SK-N-SH (cell line): ENCODE measurements at regions not wholly inside any gene's neighbourhood (a gene's known extent, or its start where the extent isn't known, plus 50 kb on each side); places are given as distances from the start of the nearest gene placed in this dataset.

Experiments
- CTCF ChIA-PET: fragments of 300-600, 350-600 bp; formaldehyde crosslinking; extraction: SDS; loops from one replicate; lab custom pipeline; 2021; lab: Yijun Ruan, JAX
- POLR2A ChIA-PET: fragments of 350-600 bp; sonication (Branson Sonifier 250); formaldehyde crosslinking; extraction: SDS; loops from one replicate; lab custom pipeline; 2020; ENCODE audit warnings: antibody characterized with exemption, inconsistent platforms; lab: Yijun Ruan, JAX
- DNase-seq: peaks from one replicate; pipeline ENCODE4 v3.0.0; 2012
- H2AFZ ChIP-seq: fragments of 200-600 bp; sonication (generic); 2 replicates; pipeline ENCODE4 v1.8.1; 2016; ENCODE audit warnings: antibody characterized with exemption, mild to moderate bottlenecking, low read depth
- H3F3A ChIP-seq: fragments of 200-600 bp; sonication (generic); replicated peaks from 2 replicates; pipeline ENCODE3; 2016; ENCODE audit warnings: antibody characterized with exemption, mild to moderate bottlenecking; ENCODE audit not compliant: insufficient read depth
- H3K27ac ChIP-seq, 2 experiments: fragments of 200-500 bp in 1 of 2; fragments of 200-600 bp in 1 of 2; sonication (Bioruptor generic) in 1 of 2; sonication (generic), shearing (Covaris generic) in 1 of 2; 2 replicates each; pipeline versions ENCODE4 v1.5.1 to v1.6.1; 2014 to 2016; ENCODE audit warnings: low read depth in 2 of 2, inconsistent platforms in 1 of 2, low read length in 1 of 2, mild to moderate bottlenecking in 1 of 2, mixed read lengths in 1 of 2
- H3K27me3 ChIP-seq: fragments of 200-600 bp; sonication (generic), shearing (Covaris generic); 2 replicates; pipeline ENCODE4 v1.6.1; 2016; ENCODE audit warnings: mixed run types; ENCODE audit not compliant: insufficient read depth
- H3K36me3 ChIP-seq, 2 experiments: fragments of 200-500 bp in 1 of 2; fragments of 200-600 bp in 1 of 2; sonication (Bioruptor generic) in 1 of 2; sonication (generic) in 1 of 2; replicated peaks in 1 of 2; 2 replicates each; pipeline versions ENCODE3 to v1.5.1; 2014 to 2016; ENCODE audit warnings: low read length in 1 of 2, mild to moderate bottlenecking in 1 of 2; ENCODE audit not compliant: insufficient read depth in 2 of 2, control insufficient read depth in 1 of 2
- H3K4me1 ChIP-seq, 2 experiments: fragments of 200-500 bp in 1 of 2; fragments of 200-600 bp in 1 of 2; sonication (Bioruptor generic) in 1 of 2; sonication (generic), shearing (Covaris generic) in 1 of 2; 2 replicates each; pipeline versions ENCODE4 v1.5.1 to v1.6.1; 2014 to 2016; ENCODE audit warnings: low read depth in 1 of 2, low read length in 1 of 2, mixed run types in 1 of 2; ENCODE audit not compliant: insufficient read depth in 2 of 2, control insufficient read depth in 1 of 2
- H3K4me2 ChIP-seq: fragments of 200-600 bp; sonication (generic), shearing (Covaris generic); 2 replicates; pipeline ENCODE4 v1.6.1; 2017; ENCODE audit warnings: mixed run types
- H3K4me3 ChIP-seq, 2 experiments: fragments of 200-500 bp in 1 of 2; fragments of 200-600 bp in 1 of 2; sonication (Bioruptor generic) in 1 of 2; sonication (generic), shearing (Covaris generic) in 1 of 2; 2 replicates each; pipeline versions ENCODE4 v1.5.1 to v1.8.1; 2014 to 2016; ENCODE audit warnings: low read depth in 2 of 2, inconsistent platforms in 1 of 2, low read length in 1 of 2, mild to moderate bottlenecking in 1 of 2, mixed read lengths in 1 of 2, moderate library complexity in 1 of 2
- H3K79me2 ChIP-seq: fragments of 200-600 bp; sonication (generic); 2 replicates; pipeline ENCODE4 v1.8.1; 2017; ENCODE audit warnings: mild to moderate bottlenecking; ENCODE audit not compliant: insufficient read depth
- H3K9ac ChIP-seq: fragments of 200-600 bp; sonication (generic); 2 replicates; pipeline ENCODE4 v1.6.1; 2017; ENCODE audit warnings: mixed run types
- H3K9me2 ChIP-seq: fragments of 200-600 bp; sonication (generic); 2 replicates; pipeline ENCODE4 v1.6.1; 2017; ENCODE audit warnings: mixed run types
- H3K9me3 ChIP-seq: fragments of 200-600 bp; sonication (generic); 2 replicates; pipeline ENCODE4 v1.6.1; 2017; ENCODE audit warnings: mixed run types, mild to moderate bottlenecking, moderate library complexity
- H4K20me1 ChIP-seq: fragments of 200-600 bp; sonication (generic); 2 replicates; pipeline ENCODE4 v1.6.1; 2017; ENCODE audit warnings: mild to moderate bottlenecking, mixed run types; ENCODE audit not compliant: insufficient read depth
- CHD2 ChIP-seq: fragments of 150-350 bp; IDR thresholded peaks from 2 replicates; pipeline ENCODE4 v1.6.1; 2018; ENCODE audit warnings: low read length; ENCODE audit not compliant: partially characterized antibody
- EP300 ChIP-seq, 2 experiments: IDR thresholded peaks; 2 replicates each; pipeline versions ENCODE4 v1.4.0 to v1.6.1; 2012; ENCODE audit warnings: borderline replicate concordance in 1 of 2, low read depth in 1 of 2, low read length in 1 of 2
- GABPA ChIP-seq: IDR thresholded peaks from 2 replicates; pipeline ENCODE4 v1.4.0; 2012; ENCODE audit warnings: low read depth, mild to moderate bottlenecking
- GATA2 ChIP-seq: sonication (generic); formaldehyde crosslinking; IDR thresholded peaks from 2 replicates; pipeline ENCODE4 v1.5.0; 2020; ENCODE audit warnings: mild to moderate bottlenecking, missing genetic modification reagents
- JUND ChIP-seq: IDR thresholded peaks from 2 replicates; pipeline ENCODE4 v1.4.0; 2012
- MEF2A ChIP-seq: IDR thresholded peaks from 2 replicates; pipeline ENCODE4 v1.4.0; 2012; ENCODE audit warnings: low read depth, borderline replicate concordance
- MXI1 ChIP-seq: IDR thresholded peaks from 2 replicates; pipeline ENCODE4 v1.6.1; 2012; ENCODE audit warnings: mild to moderate bottlenecking, low read depth, low read length, improper control_type of control experiment
- NFIC ChIP-seq: IDR thresholded peaks from 2 replicates; pipeline ENCODE4 v1.4.0; 2012; ENCODE audit warnings: borderline replicate concordance
- POLR2AphosphoS5 ChIP-seq: IDR thresholded peaks from 2 replicates; pipeline ENCODE4 v1.6.1; 2012; ENCODE audit warnings: low read depth, low read length
- RAD21 ChIP-seq: IDR thresholded peaks from 2 replicates; pipeline ENCODE4 v1.6.1; 2012; ENCODE audit warnings: mild to moderate bottlenecking, low read length
- RFX5 ChIP-seq: IDR thresholded peaks from 2 replicates; pipeline ENCODE4 v1.6.1; 2012; ENCODE audit warnings: mild to moderate bottlenecking, improper control_type of control experiment, low read length
- SIN3A ChIP-seq: IDR thresholded peaks from 2 replicates; pipeline ENCODE4 v1.6.1; 2012; ENCODE audit warnings: low read depth, mild to moderate bottlenecking, low read length, moderate library complexity, borderline replicate concordance
- TAF1 ChIP-seq: IDR thresholded peaks from 2 replicates; pipeline ENCODE4 v1.6.1; 2012; ENCODE audit warnings: low read depth, mild to moderate bottlenecking, low read length, moderate library complexity, borderline replicate concordance
- TEAD4 ChIP-seq: IDR thresholded peaks from 2 replicates; pipeline ENCODE4 v1.4.0; 2012; ENCODE audit warnings: mild to moderate bottlenecking, borderline replicate concordance; ENCODE audit not compliant: insufficient read depth
- YY1 ChIP-seq: IDR thresholded peaks from 2 replicates; pipeline ENCODE4 v1.4.0; 2012; ENCODE audit warnings: low read depth, mild to moderate bottlenecking
- WGBS: methylation state at CpG from one replicate; pipeline ENCODE4 v1.1.6; 2017; ENCODE audit warnings: low lambda C conversion rate; 5-methylcytosine and 5-hydroxymethylcytosine counted together
- TF ChIP-seq, protein P1 (sequence below): IDR thresholded peaks from 2 replicates; pipeline ENCODE4 v1.4.0; 2012; ENCODE audit warnings: low read depth, borderline replicate concordance
- TF ChIP-seq, protein P2 (sequence below): IDR thresholded peaks from 2 replicates; pipeline ENCODE4 v1.4.0; 2012; ENCODE audit warnings: low read depth, borderline replicate concordance
- TF ChIP-seq, protein P3 (sequence below): fragments of 150-350 bp; IDR thresholded peaks from 2 replicates; pipeline ENCODE4 v1.6.1; 2017; ENCODE audit warnings: antibody characterized with exemption, low read length, low read depth, borderline replicate concordance
- TF ChIP-seq, protein P4 (sequence below): fragments of 200-600 bp; sonication (generic); IDR thresholded peaks from 2 replicates; pipeline ENCODE4 v1.6.1; 2017; ENCODE audit warnings: antibody characterized with exemption, mild to moderate bottlenecking, moderate library complexity

DNA sequence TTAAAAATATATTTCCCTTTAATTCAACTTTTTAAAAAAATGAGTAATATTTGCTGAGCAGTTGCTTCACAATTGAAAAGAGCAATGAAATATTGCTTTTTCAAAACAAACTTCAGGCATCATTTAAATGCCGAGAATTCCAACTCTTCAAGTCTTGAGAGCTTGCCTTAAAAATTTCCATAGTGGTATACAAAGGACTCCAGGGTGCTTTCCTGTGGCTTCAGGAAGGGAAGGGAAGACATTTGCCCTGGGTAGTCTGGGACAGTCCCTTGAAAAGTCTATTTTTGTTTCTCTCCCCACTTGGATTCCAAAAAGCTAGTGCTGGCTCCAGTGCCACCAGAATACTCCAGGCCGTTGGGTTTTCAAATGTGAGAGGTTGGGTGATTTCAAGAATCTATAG lies 71.7 kb downstream of the HYCC1 start:
- 7% methylated on average over 2 of the region's 2 CpGs for WGBS
- POLR2A ChIA-PET = no interaction called here

DNA sequence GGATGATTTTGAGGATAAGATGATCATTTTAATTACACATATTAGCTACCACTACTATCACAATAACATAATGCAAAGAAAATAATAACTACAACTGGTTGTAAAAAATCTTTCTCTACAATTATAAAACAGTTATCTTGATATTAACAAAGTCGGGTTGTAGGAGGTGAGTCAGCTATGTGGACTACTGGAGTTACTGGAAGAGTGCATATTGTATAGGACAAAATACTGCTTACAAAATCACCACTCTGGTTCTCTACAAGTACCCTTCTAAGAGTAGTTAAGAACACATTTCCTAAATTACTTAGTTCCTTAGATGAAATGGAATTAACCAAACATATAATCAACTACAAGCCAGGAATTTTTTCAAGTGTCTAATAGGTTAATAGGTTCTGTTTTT lies 74.1 kb downstream of the HYCC1 start:
- H3K36me3 ChIP-seq = no peaks in the 10 kb centered on the region
- H4K20me1 ChIP-seq = no peaks in the 10 kb centered on the region
- POLR2A ChIA-PET = no interaction called here
- no peaks in the 10 kb centered on the region; a peak in 1 of 4 replicates for H3K4me1 ChIP-seq
- H3F3A ChIP-seq = no peaks in the 10 kb centered on the region
- H3K79me2 ChIP-seq = no peaks in the 10 kb centered on the region
- CTCF ChIA-PET = interaction anchor here (1.7 kb wide), 1 partner anchor 115 kb away, joined by 4 read pairs; no protein-coding TSS in a partner anchor
- H3K4me3 ChIP-seq = no peak overlapping the region
- H2AFZ ChIP-seq = no peak overlapping the region
- H3K9ac ChIP-seq = no peak overlapping the region
- H3K27ac ChIP-seq = no peak overlapping the region
- WGBS = 8% methylated on average over 1 of the region's 1 CpG
- H3K9me3 ChIP-seq = no peaks in the 10 kb centered on the region
- DNase-seq = no peak
- peaks cover 7% of the 10 kb centered on the region; the same call in 1 of the 2 replicates for H3K27me3 ChIP-seq
- no peak for TF ChIP-seq RFX5
- TF ChIP-seq, protein P1, sequence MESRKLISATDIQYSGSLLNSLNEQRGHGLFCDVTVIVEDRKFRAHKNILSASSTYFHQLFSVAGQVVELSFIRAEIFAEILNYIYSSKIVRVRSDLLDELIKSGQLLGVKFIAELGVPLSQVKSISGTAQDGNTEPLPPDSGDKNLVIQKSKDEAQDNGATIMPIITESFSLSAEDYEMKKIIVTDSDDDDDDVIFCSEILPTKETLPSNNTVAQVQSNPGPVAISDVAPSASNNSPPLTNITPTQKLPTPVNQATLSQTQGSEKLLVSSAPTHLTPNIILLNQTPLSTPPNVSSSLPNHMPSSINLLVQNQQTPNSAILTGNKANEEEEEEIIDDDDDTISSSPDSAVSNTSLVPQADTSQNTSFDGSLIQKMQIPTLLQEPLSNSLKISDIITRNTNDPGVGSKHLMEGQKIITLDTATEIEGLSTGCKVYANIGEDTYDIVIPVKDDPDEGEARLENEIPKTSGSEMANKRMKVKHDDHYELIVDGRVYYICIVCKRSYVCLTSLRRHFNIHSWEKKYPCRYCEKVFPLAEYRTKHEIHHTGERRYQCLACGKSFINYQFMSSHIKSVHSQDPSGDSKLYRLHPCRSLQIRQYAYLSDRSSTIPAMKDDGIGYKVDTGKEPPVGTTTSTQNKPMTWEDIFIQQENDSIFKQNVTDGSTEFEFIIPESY = no peak
- no peak for TF ChIP-seq EP300 (IDR thresholded peaks at IDR 0.05; ENCODE audit: borderline replicate concordance in 1 of 2, low read depth in 1 of 2, low read length in 1 of 2)
- TF ChIP-seq NFIC = no peak
- no peak for TF ChIP-seq CHD2
- TF ChIP-seq, protein P2, sequence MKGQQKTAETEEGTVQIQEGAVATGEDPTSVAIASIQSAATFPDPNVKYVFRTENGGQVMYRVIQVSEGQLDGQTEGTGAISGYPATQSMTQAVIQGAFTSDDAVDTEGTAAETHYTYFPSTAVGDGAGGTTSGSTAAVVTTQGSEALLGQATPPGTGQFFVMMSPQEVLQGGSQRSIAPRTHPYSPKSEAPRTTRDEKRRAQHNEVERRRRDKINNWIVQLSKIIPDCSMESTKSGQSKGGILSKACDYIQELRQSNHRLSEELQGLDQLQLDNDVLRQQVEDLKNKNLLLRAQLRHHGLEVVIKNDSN = no peak
- TF ChIP-seq JUND = no peak
- no peak for TF ChIP-seq GATA2 (CRISPR knock-in tag)
- TF ChIP-seq, protein P3, sequence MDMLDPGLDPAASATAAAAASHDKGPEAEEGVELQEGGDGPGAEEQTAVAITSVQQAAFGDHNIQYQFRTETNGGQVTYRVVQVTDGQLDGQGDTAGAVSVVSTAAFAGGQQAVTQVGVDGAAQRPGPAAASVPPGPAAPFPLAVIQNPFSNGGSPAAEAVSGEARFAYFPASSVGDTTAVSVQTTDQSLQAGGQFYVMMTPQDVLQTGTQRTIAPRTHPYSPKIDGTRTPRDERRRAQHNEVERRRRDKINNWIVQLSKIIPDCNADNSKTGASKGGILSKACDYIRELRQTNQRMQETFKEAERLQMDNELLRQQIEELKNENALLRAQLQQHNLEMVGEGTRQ = no peak
- no peak for TF ChIP-seq RAD21
- no peak for TF ChIP-seq SIN3A
- no peak for TF ChIP-seq TAF1
- TF ChIP-seq YY1 = no peak
- TF ChIP-seq POLR2AphosphoS5 = no peak
- no peak overlapping the region for H3K4me2 ChIP-seq
- H3K9me2 ChIP-seq = no peaks in the 10 kb centered on the region

More for the DNA sequence above, 71.7 kb downstream of the HYCC1 start:
- Histone ChIP-seq H3K9me3 (no peaks in the 10 kb centered on the region), H2AFZ (no peak overlapping the region), H3K27me3 (no peaks in the 10 kb centered on the region; the same call in 1 of the 2 replicates), H3K4me1 (no peaks in the 10 kb centered on the region; a peak in 1 of 4 replicates), H3K27ac (no peak overlapping the region), H3K4me3 (no peak overlapping the region), H3F3A (no peaks in the 10 kb centered on the region), H3K79me2 (no peaks in the 10 kb centered on the region), H3K36me3 (no peaks in the 10 kb centered on the region), H3K9me2 (no peaks in the 10 kb centered on the region), H4K20me1 (no peaks in the 10 kb centered on the region), H3K4me2 (no peak overlapping the region), H3K9ac (no peak overlapping the region)
- TF ChIP-seq, protein P2 = no peak
- TF ChIP-seq MXI1 (no peak), CHD2 (no peak), EP300 (IDR thresholded peaks at IDR 0.05; ENCODE audit: borderline replicate concordance in 1 of 2, low read depth in 1 of 2, low read length in 1 of 2) (no peak), TEAD4 (no peak), RAD21 (no peak), MEF2A (no peak), JUND (no peak), GABPA (no peak)
- TF ChIP-seq, protein P4, sequence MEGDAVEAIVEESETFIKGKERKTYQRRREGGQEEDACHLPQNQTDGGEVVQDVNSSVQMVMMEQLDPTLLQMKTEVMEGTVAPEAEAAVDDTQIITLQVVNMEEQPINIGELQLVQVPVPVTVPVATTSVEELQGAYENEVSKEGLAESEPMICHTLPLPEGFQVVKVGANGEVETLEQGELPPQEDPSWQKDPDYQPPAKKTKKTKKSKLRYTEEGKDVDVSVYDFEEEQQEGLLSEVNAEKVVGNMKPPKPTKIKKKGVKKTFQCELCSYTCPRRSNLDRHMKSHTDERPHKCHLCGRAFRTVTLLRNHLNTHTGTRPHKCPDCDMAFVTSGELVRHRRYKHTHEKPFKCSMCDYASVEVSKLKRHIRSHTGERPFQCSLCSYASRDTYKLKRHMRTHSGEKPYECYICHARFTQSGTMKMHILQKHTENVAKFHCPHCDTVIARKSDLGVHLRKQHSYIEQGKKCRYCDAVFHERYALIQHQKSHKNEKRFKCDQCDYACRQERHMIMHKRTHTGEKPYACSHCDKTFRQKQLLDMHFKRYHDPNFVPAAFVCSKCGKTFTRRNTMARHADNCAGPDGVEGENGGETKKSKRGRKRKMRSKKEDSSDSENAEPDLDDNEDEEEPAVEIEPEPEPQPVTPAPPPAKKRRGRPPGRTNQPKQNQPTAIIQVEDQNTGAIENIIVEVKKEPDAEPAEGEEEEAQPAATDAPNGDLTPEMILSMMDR = no peak
- CTCF ChIA-PET = no interaction called here
- no peak for DNase-seq
